22Rv1 (cell line): ENCODE measurements at regions not wholly inside any gene's neighbourhood (a gene's known extent, or its start where the extent isn't known, plus 50 kb on each side); places are given as distances from the start of the nearest gene placed in this dataset.

Experiments
- H3K27ac ChIP-seq: fragments of 450-650 bp; 2 replicates; pipeline ENCODE4 v1.5.1; 2017
- ZFX ChIP-seq: fragments of 450-650 bp; IDR thresholded peaks from 2 replicates; pipeline ENCODE4 v1.6.1; 2017; ENCODE audit warnings: antibody characterized with exemption, borderline replicate concordance
- TF ChIP-seq, protein P1 (sequence below): fragments of 450-650 bp; IDR thresholded peaks from 2 replicates; pipeline ENCODE4 v1.5.1; 2017; ENCODE audit warnings: mild to moderate bottlenecking

DNA sequence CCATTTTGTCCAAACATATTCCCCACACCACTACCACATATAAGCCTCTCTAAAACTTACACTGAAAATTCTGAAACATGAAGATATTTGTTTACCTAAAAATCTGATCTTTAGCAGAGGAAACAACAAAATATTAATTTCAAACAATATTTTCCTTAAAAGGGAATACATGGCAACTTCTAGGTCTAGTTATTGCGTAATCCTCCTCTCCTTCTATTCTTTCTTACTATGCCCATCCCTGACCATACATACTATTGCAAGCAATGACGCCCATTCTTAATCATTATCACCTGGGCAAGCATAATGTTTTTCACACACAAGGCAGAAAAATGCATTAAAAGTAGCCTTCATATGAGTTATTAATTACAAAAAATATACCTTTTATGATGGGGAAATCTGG, 372.6 kb downstream of the ZEB2 start:
- TF ChIP-seq, protein P1, sequence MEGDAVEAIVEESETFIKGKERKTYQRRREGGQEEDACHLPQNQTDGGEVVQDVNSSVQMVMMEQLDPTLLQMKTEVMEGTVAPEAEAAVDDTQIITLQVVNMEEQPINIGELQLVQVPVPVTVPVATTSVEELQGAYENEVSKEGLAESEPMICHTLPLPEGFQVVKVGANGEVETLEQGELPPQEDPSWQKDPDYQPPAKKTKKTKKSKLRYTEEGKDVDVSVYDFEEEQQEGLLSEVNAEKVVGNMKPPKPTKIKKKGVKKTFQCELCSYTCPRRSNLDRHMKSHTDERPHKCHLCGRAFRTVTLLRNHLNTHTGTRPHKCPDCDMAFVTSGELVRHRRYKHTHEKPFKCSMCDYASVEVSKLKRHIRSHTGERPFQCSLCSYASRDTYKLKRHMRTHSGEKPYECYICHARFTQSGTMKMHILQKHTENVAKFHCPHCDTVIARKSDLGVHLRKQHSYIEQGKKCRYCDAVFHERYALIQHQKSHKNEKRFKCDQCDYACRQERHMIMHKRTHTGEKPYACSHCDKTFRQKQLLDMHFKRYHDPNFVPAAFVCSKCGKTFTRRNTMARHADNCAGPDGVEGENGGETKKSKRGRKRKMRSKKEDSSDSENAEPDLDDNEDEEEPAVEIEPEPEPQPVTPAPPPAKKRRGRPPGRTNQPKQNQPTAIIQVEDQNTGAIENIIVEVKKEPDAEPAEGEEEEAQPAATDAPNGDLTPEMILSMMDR: no peak
- TF ChIP-seq ZFX: no peak
- no peak overlapping the region for H3K27ac ChIP-seq

DNA sequence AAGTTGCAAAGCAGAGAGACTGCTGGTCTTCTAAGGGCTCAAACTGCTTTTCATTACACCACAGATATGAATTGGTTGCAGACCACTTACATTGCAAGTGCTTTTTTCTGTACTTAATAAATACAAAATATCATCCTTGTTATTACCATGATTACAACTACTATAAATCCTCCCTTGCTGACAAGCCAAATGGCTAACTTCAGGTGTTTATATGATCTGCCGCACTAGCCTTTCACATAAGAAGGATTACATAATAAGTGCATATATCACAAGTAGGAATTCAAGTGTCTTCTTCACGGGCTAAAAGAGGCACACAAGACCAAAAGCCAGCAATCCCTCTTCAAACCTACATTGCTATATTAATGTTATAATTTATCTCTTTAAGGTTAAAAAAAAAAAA, 373.0 kb downstream of the ZEB2 start:
- H3K27ac ChIP-seq: no peak overlapping the region
- TF ChIP-seq, protein P1: no peak
- TF ChIP-seq ZFX: no peak

DNA sequence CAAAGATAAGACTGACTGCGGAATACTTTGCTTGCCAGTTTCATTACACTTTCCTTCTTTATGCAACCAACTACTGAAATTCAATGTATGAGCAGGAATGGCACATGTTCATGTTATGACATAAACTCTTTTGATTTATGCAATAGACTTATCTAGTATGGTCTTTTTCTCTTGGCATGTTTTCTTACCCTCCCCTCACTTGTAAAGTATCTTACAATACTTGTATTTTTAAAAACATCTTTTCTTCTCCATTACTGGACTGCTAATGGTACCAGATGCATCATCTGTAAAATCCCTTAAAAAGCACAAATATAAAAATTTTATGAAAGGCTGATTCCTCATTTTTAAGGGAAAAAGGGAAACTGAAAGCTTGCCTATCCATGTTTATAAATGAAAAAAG, 373.8 kb downstream of the ZEB2 start:
- no peak overlapping the region for H3K27ac ChIP-seq
- TF ChIP-seq ZFX: no peak
- TF ChIP-seq, protein P1: no peak

DNA sequence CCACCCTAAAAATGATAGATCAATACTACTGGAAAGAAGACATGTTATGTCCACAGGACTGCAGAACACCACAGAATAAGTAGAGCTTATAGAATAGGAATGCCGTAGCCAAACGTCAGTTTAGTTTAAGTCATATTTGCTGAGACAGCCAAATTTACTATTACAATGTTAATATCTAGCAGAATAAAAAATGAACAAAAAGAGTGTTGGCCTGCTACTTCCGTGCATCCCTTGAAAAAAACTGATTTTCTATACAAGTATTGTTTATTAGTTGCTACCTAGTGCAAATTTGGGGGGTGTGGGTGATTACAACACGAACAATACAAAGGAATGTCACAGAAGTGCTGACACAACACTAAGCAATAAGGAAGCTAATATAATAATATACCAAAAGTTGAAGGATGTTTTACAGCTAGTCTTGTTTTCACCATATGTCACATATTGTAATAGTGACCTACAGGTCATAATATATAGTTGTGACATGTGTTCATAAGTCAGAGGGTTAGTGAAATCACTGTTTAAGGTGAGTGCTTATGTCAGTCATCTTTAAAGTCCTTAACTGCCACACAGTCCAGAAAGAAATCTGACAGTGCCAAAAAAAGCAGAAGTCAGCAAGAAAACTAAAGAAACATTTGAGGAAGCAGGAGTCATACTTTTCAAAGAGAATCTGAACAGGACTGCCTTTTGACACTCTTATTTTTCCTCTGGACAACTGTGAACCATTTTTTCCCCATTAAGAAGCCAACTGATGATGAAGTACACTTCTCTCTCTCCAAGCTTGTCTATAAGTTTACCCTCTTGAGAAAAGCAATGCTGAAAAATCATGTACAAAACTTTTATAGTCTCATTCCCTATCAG, 376.4 kb downstream of the ZEB2 start:
- no peak overlapping the region for H3K27ac ChIP-seq
- TF ChIP-seq ZFX: no peak
- TF ChIP-seq, protein P1: no peak

DNA sequence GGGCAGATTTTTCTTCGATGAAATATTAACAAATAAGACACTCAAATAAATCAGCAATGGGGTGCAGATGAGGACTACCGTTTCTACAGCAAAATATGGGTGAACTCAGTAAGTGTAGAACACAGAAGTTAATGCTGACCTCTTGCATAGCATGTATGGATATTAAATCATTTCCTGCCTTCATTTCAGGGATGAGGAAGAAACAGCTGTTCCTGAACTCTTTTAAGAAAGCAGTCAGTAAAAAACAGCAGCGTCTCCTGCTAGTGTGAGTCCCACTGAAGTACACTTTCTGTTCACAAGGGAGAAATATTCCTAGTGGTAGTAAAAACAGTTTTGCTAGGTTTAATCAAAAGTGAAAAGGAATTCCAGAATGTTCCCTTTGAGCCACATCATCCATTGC, 379.0 kb downstream of the ZEB2 start:
- no peak overlapping the region for H3K27ac ChIP-seq
- TF ChIP-seq ZFX: no peak
- TF ChIP-seq, protein P1: no peak

DNA sequence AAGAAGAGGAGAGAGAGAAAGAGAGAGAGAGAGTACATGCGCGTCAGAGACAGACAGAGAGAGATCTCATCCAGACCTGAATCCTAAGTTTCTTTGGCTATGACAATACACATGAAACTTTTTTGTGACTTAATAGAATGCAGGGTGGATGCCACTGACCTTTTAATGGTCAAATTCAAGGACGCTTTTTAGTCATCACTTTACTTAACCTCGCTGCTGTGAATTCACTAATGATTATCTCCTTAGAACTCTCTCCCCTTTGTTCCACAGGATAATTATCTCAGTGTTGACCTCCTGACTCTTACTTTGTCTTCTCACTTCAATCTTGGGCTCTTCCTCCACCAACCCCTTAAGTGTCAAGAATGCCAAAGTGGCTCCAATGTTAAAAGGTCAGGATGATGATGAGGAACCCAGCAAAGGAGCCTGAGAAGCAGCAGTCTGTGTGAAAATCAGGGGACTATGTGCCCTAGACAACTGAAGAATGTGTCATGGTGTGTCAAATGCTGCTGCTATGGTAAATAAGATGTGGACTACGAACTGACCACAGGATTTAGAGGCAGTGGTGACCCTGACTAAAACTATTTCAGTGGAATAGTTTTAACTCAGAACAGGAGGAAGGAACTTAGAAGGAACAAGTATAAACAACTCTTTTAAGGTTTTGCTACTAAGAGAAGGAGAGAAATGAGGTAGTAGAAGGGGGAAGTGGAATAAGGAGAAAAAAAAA, 382.1 kb downstream of the ZEB2 start:
- no peak overlapping the region for H3K27ac ChIP-seq
- TF ChIP-seq, protein P1: no peak
- TF ChIP-seq ZFX: no peak

DNA sequence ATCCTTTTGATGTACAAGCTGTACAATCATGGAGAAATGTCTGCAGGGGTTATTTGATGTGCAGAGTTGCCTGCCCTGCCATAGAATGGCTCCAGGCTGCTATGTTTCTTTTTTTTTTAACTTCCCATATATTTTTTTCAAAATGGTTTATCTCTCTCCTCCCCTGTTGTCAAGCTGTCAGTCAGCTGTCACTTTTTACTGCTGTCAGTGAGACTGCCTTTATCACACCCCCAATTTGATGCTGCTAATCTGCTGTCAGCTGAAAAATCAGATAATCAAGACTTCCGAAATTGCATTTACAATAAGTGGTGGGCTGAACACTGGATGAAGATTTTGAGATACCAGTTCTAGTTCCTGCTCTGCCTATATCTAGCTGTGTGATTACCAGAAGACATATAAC, 382.6 kb downstream of the ZEB2 start:
- no peak overlapping the region for H3K27ac ChIP-seq
- TF ChIP-seq, protein P1: no peak
- no peak for TF ChIP-seq ZFX
